ENCODE measurements at regions not wholly inside any gene's neighbourhood (a gene's known extent, or its start where the extent isn't known, plus 50 kb on each side); places are given as distances from the start of the nearest gene placed in this dataset.

DNA sequence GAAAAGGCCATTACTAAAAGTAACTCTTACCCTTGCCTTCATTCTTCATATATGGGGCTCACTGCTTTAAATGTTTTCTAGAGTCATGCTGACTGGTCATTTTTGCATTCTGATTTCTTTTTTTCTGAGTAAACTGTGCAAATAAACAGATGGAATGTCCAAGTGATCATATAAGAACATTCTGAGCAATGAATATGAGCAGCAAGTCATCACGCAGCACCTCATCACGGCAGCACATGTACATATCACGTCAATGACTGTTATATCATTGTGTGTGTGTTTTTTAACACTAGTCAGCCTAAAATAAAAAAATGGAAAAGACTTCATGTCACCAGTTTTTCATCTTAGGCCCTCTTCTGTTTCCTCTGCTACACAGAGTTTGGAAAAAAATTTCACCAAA is 490.0 kb upstream of the ZFHX3 start:
- TF ChIP-seq, protein P1, sequence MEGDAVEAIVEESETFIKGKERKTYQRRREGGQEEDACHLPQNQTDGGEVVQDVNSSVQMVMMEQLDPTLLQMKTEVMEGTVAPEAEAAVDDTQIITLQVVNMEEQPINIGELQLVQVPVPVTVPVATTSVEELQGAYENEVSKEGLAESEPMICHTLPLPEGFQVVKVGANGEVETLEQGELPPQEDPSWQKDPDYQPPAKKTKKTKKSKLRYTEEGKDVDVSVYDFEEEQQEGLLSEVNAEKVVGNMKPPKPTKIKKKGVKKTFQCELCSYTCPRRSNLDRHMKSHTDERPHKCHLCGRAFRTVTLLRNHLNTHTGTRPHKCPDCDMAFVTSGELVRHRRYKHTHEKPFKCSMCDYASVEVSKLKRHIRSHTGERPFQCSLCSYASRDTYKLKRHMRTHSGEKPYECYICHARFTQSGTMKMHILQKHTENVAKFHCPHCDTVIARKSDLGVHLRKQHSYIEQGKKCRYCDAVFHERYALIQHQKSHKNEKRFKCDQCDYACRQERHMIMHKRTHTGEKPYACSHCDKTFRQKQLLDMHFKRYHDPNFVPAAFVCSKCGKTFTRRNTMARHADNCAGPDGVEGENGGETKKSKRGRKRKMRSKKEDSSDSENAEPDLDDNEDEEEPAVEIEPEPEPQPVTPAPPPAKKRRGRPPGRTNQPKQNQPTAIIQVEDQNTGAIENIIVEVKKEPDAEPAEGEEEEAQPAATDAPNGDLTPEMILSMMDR (conservative IDR thresholded peaks at IDR 0.05; ENCODE audit: low read length), result no peak
- no peak for TF ChIP-seq EZH2phosphoT487 (IDR thresholded peaks at IDR 0.05; ENCODE audit: borderline replicate concordance, low read depth, low read length)

Measured in OCI-LY7 (cell line).